NB4 (cell line): ENCODE measurements at regions not wholly inside any gene's neighbourhood (a gene's known extent, or its start where the extent isn't known, plus 50 kb on each side); places are given as distances from the start of the nearest gene placed in this dataset.

Source experiments
- POLR2A ChIP-seq: IDR thresholded peaks from 2 replicates; pipeline ENCODE4 v1.6.1; 2011; ENCODE audit warnings: mild to moderate bottlenecking; ENCODE audit not compliant: insufficient read length; ENCODE audit errors: extremely low read depth
- TF ChIP-seq, protein P1 (sequence below): IDR thresholded peaks from one replicate; pipeline ENCODE4 v1.5.1; 2012; ENCODE audit warnings: low read depth, low read length

- TF ChIP-seq POLR2A = no peak
- TF ChIP-seq, protein P1, sequence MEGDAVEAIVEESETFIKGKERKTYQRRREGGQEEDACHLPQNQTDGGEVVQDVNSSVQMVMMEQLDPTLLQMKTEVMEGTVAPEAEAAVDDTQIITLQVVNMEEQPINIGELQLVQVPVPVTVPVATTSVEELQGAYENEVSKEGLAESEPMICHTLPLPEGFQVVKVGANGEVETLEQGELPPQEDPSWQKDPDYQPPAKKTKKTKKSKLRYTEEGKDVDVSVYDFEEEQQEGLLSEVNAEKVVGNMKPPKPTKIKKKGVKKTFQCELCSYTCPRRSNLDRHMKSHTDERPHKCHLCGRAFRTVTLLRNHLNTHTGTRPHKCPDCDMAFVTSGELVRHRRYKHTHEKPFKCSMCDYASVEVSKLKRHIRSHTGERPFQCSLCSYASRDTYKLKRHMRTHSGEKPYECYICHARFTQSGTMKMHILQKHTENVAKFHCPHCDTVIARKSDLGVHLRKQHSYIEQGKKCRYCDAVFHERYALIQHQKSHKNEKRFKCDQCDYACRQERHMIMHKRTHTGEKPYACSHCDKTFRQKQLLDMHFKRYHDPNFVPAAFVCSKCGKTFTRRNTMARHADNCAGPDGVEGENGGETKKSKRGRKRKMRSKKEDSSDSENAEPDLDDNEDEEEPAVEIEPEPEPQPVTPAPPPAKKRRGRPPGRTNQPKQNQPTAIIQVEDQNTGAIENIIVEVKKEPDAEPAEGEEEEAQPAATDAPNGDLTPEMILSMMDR = no peak
These were observed 413.4 kb downstream of the HLX start for GRCh38 chr1:221292652-221293051.
